Lower leg skin (tissue), 4 donors: ENCODE measurements at regions not wholly inside any gene's neighbourhood (a gene's known extent, or its start where the extent isn't known, plus 50 kb on each side); places are given as distances from the start of the nearest gene placed in this dataset.
"Not testable (repeated sequence)": the region's sequence is repeated elsewhere in the genome, so short reads cannot be mapped to it uniquely, and the experiment has no call there.

Experiments
- DNase-seq, 2 donors: peaks; one replicate each; pipeline ENCODE4 v3.0.0-alpha.2; 2019; ENCODE audit warnings: low spot score in 2 of 2
- H3K4me3 ChIP-seq: fragments of 200-600 bp; sonication (generic); 2 replicates; pipeline ENCODE4 v1.5.1; 2017; ENCODE audit warnings: mild to moderate bottlenecking, low read depth; ENCODE audit not compliant: poor library complexity, severe bottlenecking
- POLR2A ChIP-seq, 2 donors: fragments of 450-650 bp; IDR thresholded peaks; one replicate each; pipeline ENCODE4 v1.6.1; 2016 to 2017; ENCODE audit warnings: antibody characterized with exemption in 2 of 2, mild to moderate bottlenecking in 1 of 2, moderate library complexity in 1 of 2
- WGBS, 2 donors: methylation state at CpG; one replicate each; pipeline ENCODE4 v1.1.5; 2018; 5-methylcytosine and 5-hydroxymethylcytosine counted together
- intact Hi-C: fragments of 100-400 bp; cut with DNase I; formaldehyde crosslinking; loops from one replicate; pipeline ENCODE4 v1.15.0; 2023; ENCODE audit warnings: low total_unique reads
- TF ChIP-seq, protein P1 (sequence below), 3 donors: fragments of 450-650 bp; IDR thresholded peaks; one replicate each; pipeline ENCODE4 v1.5.1; 2016; ENCODE audit warnings: antibody characterized with exemption in 3 of 3, mild to moderate bottlenecking in 3 of 3, moderate library complexity in 2 of 3

DNA sequence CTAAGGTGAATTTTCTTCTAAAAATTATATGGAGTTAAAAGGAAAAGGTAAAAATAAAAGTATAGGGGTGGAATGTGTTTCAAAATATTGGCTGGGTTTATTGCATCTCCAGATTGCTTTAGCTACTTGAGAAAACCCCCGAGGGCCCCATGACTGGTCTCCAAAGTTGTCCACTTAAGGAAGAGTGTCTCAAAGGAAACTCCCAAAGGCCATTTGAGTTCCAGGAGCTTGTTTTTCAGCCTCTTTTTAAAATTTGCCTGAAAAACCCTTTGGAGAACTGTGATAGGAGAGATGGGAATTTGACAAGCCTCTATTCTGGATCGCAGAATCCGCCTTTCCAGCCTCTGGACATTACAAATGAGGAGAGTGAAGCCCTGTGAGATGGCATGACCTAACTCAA lies 225.6 kb downstream of the ZNF326 start:
- no peak for DNase-seq
- no peak overlapping the region for H3K4me3 ChIP-seq
- TF ChIP-seq POLR2A (IDR thresholded peaks at IDR 0.05), result no peak
- TF ChIP-seq, protein P1, sequence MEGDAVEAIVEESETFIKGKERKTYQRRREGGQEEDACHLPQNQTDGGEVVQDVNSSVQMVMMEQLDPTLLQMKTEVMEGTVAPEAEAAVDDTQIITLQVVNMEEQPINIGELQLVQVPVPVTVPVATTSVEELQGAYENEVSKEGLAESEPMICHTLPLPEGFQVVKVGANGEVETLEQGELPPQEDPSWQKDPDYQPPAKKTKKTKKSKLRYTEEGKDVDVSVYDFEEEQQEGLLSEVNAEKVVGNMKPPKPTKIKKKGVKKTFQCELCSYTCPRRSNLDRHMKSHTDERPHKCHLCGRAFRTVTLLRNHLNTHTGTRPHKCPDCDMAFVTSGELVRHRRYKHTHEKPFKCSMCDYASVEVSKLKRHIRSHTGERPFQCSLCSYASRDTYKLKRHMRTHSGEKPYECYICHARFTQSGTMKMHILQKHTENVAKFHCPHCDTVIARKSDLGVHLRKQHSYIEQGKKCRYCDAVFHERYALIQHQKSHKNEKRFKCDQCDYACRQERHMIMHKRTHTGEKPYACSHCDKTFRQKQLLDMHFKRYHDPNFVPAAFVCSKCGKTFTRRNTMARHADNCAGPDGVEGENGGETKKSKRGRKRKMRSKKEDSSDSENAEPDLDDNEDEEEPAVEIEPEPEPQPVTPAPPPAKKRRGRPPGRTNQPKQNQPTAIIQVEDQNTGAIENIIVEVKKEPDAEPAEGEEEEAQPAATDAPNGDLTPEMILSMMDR (IDR thresholded peaks at IDR 0.05), result no peak
- 67 to 78% methylated on average over 3 of the region's 3 CpGs for WGBS, 2 donors
- intact Hi-C loops, result no loop called here

DNA sequence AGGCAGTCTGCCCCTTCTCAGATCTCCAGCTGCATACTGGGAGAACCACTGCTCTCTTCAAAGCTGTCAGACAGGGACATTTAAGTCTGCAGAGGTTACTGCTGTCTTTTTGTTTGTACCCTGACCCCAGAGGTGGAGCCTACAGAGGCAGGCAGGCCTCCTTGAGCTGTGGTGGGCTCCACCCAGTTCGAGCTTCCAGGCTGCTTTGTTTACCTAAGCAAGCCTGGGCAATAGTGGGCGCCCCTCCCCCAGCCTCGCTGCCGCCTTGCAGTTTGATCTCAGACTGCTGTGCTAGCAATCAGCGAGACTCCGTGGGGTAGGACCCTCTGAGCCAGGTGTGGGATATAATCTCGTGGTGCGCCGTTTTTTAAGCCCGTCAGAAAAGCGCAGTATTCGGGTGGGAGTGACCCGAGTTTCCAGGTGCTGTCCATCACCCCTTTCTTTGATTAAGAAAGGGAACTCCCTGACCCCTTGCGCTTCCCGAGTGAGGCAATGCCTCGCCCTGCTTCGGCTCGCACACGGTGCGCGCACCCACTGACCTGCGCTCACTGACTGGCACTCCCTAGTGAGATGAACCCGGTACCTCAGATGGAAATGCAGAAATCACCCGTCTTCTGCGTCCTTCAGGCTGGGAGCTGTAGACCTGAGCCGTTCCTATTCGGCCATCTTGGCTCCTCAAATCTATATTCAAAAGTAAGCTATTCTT lies 224.4 kb downstream of the ZNF326 start:
- DNase-seq, intact Hi-C loops: not testable (repeated sequence)

DNA sequence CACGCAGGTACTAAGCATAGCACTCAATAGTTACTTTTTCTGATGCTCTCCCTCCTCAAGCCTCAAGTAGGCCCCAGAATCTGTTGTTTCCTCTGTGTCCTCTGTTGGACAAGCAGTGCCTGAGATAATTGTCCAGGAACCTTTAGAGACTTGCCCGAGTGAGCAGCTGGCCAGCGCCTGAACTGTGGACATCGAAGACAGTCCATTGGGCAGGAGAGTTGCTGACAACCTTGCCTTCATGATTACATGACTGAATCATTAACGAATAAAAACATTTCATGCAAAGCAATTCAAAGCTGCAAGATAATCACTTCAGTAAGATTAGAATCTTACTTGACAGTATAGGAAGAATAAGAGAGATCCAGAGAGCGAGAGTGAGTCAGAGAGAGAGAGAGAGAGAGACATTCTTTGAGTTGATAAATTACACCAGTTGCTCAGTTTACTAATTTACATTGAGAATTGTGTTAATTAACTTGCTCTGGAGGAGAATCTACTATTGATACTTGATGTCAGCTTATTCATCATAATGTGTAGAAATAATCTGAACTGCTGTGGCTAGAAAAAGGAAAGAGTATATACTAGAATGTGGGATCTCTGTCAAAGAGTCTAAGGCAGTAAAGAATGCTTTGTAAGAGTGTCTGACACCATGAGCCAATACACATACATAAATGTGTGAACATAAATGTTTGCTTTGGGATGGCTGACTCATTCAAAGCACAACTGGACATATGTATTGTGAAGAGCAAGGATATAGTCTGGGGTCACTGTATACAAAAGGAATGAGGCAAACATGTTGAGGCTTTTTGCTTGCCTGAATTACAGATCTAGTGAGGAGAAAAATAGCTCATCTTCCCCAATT lies 216.0 kb downstream of the ZNF326 start:
- intact Hi-C loops, result no loop called here
- DNase-seq, result no peak
- TF ChIP-seq POLR2A (IDR thresholded peaks at IDR 0.05), result no peak
- TF ChIP-seq, protein P1 (IDR thresholded peaks at IDR 0.05), result no peak
- no peak overlapping the region for H3K4me3 ChIP-seq
- 89% methylated on average over 6 of the region's 6 CpGs for WGBS, 2 donors

More for the DNA sequence above, 224.4 kb downstream of the ZNF326 start:
- WGBS, 2 donors, result 76 to 81% methylated on average over 26 of the region's 27 CpGs
- not testable (repeated sequence) for H3K4me3 ChIP-seq

DNA sequence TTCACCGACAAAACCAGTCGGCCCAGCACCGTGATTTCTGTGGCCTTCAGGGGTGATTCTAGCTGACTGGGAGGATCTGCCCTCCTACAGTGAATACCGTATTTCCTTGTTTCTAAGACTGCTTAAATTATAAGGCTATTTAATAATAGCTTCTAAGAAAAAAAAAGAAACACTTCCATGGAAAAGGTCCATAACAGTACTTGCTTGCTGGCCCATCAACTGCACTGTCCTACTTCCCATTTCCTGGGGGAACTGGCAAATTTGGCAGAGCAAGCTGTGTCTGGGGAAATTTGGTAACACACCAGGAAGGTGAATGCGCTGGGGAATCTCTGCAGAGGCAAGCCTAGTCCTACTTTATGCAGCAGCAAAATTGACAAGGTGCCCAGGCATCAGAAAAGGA lies 214.0 kb downstream of the ZNF326 start:
- no peak for DNase-seq
- no peak overlapping the region for H3K4me3 ChIP-seq
- TF ChIP-seq POLR2A (IDR thresholded peaks at IDR 0.05), result no peak
- TF ChIP-seq, protein P1 (IDR thresholded peaks at IDR 0.05), result no peak
- WGBS, 2 donors, result 42 to 60% methylated on average over 5 of the region's 5 CpGs
- intact Hi-C loops, result no loop called here

DNA sequence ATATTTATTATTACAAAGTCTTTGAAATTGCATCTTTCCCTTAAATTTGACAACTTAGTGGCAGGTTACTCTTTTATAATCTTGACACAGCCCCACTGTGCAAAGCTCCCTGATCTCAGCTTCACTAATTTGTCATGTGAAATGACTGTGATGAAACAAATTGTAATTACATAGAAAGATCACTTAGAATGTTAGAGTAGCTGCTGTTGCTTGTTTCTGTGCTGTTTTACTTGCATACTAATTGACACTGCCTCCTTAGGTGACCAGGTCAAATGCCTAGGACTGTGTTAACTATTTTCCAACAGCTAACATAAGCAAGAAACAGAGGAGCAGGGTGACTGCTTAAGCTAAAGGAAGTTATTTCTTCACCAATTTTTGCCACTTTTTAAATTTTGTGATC lies 211.3 kb downstream of the ZNF326 start:
- H3K4me3 ChIP-seq, result no peak overlapping the region
- TF ChIP-seq, protein P1 (IDR thresholded peaks at IDR 0.05), result no peak
- no peak for TF ChIP-seq POLR2A (IDR thresholded peaks at IDR 0.05)
- intact Hi-C loops, result no loop called here
- DNase-seq, result no peak

DNA sequence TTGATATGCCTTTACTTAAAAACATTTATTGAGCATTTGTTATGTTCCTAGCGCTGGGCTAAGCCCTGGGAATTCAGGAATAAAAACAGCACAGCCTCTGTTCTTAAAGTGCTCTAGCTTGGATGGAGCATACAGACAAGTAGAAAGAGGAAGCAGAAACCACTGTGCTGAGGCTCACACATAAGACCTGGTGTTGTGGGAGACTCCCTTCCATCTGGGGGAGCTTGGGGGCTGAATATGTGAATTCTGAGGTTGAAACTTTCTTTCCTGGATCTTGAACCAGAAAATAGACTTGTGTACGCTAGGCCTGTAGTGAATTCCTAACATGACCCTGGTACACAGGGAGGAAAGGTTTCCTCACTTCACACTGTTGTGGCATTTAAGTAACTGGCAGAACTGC lies 209.9 kb downstream of the ZNF326 start:
- WGBS, 2 donors, result 83 to 91% methylated on average over 2 of the region's 2 CpGs
- intact Hi-C loops, result no loop called here
- H3K4me3 ChIP-seq, result no peak overlapping the region
- TF ChIP-seq POLR2A (IDR thresholded peaks at IDR 0.05), result no peak
- TF ChIP-seq, protein P1 (IDR thresholded peaks at IDR 0.05), result no peak
- DNase-seq, result no peak
